ENCODE measurements at regions not wholly inside any gene's neighbourhood (a gene's known extent, or its start where the extent isn't known, plus 50 kb on each side); places are given as distances from the start of the nearest gene placed in this dataset.

GRCh38 chr18:76568731-76569130 is 73.7 kb upstream of the ZNF516 start:
- no peak for DNase-seq

- no peak for DNase-seq
Observed at GRCh38 chr18:76567835-76568445, 72.9 kb upstream of the ZNF516 start.

DNA sequence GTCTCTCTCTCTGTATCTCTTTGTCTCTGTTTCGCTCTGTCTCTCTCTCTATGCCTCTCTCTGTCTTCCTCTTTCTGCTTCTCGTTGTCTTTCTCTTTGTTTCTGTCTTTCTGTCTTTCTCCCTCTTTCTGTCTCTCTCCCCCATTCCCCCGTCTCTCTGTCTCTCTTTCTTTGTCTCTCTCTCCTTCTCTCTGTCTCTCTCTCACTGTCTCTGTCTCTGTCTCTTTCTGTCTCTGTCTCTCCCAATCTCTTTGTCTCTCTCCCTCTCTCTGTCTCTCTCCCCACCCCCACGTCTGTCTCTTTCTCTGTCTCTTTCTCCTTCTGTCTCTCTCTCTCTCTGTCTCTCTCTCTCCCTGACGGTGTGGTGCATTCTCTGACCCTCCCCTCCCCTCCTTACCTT is 71.9 kb upstream of the ZNF516 start:
- DNase-seq: no peak

- DNase-seq: no peak
Observed at GRCh38 chr18:76565238-76566173, 70.5 kb upstream of the ZNF516 start.

GRCh38 chr18:76564655-76565237 is 69.7 kb upstream of the ZNF516 start:
- DNase-seq: no peak

DNA sequence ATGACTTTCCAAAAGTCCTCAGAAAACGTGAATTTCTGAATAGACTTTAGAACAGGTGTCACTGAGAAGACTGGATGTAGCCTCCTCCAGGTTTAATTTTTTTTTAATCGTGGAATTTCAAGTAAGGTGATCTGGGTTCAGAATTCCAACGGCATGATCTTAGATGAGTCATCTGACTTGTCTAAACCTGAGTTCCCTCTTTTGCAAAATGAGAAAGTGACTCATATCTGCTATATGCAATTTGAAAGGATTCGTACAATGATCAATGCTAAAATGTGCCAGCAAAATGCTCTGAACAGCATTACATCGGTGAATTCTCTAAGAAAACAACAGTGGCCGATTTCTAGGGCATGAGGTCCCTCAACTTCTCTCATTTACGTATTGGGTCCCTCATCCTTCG is 69.1 kb upstream of the ZNF516 start:
- DNase-seq: no peak

DNA sequence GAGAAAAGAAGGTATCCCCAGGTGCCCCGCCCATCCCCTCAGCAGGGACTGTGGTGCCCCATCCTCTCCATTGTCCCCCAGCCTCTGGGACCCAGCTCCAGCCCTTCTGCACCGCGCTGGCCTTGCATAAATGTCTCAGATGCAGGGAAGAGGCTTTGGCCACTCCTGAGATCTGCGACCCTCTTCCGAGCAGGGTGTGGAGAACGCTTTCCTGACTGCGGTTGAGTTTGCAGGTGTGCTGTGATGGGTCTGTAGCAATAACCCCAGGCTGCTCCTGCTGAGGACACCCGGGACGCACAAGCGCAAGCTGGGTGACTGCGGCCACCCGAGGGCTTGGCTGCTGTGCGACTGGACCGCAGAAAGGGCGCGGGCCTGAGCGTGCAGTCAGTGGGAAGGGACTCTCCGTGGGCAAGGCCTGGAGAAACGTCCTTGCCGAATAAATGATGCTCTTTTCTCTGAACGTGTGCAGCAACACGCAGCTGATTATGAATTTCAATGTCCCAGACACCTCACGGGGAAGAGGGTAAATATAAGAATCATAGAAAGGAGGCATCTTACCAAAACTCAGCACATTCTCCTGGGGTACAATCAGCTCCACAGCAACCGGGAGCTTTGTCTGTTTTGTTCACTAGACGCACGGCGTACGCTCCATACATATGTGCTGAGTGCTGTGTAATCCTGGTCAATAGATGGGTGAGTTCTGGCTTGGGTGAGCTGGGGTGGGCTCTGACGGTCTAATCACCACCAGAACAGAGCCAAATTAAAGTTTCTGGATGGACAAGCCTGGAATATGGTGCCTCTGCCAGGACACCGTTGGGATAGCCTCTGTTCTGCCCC is 67.5 kb upstream of the ZNF516 start:
- no peak for DNase-seq

GRCh38 chr18:76558881-76559667 is 64.0 kb upstream of the ZNF516 start:
- no peak for DNase-seq

DNA sequence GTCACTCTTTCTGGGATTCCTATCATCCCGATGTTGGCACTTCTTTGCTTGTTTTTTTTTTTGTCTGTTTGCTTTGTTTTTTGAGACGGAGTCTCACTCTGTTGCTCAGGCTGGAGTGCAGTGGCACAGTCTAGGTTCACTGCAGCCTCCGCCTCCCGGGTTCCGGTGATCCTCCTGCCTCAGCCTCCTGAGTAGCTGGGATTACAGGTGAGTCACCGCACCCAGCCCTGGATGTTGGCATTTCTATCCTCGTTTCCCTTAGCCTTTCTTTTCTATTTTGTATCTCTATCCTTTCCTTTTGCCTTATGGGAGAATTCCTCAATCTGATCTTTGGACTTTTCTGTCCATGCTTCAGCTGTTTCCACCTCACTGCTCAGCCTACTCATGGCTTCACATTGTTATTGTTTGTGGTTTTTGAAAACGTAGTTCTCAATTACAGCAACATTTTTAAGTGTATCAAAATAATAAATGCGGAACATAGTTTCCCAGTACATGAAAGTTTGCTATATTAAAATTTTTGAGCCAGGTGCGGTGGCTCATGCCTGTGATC is 62.1 kb upstream of the ZNF516 start:
- no peak for DNase-seq

GRCh38 chr18:76554547-76555222 is 59.6 kb upstream of the ZNF516 start:
- DNase-seq: no peak

DNA sequence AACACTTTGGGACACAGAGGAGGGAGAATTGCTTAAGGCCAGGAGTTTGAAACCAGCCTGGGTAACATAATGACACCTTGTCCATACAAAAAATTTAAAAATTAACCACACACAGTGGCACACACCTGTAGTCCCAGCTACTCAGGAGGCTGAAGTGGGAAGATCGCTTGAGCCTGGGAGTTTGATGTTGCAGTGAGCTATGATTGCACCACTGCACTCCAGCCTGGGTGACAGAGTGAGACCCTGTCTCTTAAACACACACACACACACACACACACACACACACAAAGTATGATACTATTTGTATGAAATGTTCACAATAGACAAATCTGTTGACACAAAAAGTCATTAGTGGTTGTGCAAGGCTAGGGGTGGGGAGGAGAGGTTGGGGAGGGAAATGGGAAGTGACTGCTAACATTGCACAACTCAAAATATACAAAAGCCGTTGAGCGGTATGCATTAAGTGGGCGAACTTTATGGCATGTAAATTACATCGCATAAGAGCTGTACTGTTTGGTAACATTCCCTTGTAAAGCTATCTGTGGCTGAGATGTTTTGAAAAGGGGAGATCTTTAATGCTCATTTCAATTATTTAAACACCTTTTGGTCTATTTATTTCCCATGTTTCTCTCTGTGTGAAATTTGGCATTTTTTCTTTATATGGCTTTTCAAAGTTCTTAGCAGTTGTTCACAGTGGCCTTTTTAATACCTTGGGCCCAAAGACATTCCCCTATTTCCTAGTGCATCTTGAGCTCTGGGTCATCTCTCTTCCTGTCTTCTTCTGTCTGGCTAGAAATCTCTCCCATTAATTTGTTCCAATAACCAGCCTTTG is 58.9 kb upstream of the ZNF516 start:
- DNase-seq: no peak

DNA sequence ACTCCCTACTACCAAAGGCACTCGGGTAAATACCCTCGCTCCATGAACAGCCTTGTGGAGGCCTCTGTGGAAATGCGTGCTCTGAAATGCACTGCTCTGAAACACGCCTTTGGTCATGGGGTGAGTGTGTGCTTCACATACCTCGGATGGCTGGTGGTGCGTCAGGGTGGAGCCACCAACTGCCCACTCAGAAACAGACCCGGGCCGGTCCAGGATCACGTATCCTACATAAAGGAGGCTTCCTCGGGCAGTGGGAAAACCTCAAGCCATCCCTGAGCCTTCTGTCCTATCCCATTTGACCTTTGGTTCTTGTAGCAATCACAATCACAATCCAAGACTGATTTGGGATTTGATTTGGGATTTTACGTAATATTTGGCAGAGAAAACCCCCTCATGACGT is 53.5 kb upstream of the ZNF516 start:
- DNase-seq: no peak

- DNase-seq: no peak
Observed at GRCh38 chr18:76547296-76547695, 52.3 kb upstream of the ZNF516 start.

GRCh38 chr18:76546436-76546835 is 51.4 kb upstream of the ZNF516 start:
- no peak for DNase-seq

- DNase-seq: no peak
Observed at GRCh38 chr18:76546088-76546435, 51.0 kb upstream of the ZNF516 start.

DNA sequence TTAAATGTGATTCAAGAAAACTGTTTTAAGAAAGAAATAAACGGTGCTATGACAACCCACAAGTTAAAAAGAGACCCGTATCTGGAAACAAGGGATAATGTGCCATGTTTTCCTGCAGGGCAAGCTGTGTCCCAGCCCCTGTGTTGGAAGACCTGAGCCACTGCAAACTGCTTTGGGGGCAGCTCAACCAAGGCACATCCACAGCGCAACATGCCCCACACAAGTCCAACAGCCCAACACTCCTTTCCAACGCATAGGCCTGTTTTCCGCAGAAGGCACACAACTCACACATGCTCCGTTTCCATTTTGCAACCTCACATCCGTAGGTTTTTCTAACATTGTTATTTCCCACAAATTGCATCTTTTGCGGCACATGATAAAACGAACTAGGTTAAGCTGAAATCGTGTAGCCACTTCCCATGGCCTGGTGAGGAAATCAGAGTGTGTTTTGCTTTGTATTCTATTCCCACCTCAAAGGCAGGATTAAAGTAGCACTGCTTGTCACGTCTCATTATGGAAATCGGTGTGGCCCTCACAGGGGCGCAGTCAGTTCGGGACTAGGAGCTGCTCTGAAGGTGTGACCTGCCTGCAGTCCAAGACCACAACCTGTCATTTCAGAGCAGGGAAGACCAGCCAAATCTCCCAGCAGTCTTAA is 50.5 kb upstream of the ZNF516 start:
- DNase-seq: no peak

- no peak for DNase-seq
Observed at GRCh38 chr18:76544511-76545345, 49.7 kb upstream of the ZNF516 start.

Data from NCI-H345 (cell line).